ENCODE measurements at regions not wholly inside any gene's neighbourhood (a gene's known extent, or its start where the extent isn't known, plus 50 kb on each side); places are given as distances from the start of the nearest gene placed in this dataset.

DNA sequence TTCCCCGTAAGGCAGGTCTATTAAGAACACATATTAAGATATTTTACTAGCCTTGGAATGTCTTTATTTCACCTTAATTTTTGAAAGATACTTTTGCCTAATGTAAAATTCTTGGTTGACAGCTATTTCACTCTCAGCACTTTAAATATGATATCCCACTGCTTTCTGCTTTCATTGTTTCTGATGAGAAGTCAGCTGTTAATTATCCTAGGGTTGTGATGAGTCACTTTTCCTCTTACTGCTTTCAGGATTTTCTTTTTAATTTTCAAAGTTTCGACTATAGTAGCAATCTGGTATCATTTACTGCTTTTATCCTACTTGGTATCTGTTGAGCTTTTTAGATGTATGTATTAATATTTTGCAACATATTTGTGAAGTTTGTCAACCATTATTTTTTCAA is 578.9 kb upstream of the ATP2B1 start:
- Histone ChIP-seq H3K9me3 (peaks cover 9 to 15% of the 10 kb centered on the region in 2 donors), H3K27ac (no peak overlapping the region), H3K4me1 (no peaks in the 10 kb centered on the region), H3K27me3 (no peaks in the 10 kb centered on the region), H3K4me3 (no peak overlapping the region), H3K36me3 (no peaks in the 10 kb centered on the region)
- TF ChIP-seq POLR2A (IDR thresholded peaks at IDR 0.05) (no peak), POLR2AphosphoS5 (IDR thresholded peaks at IDR 0.05) (no peak), EP300 (IDR thresholded peaks at IDR 0.05; ENCODE audit: low read depth) (no peak)
- TF ChIP-seq, protein P1, sequence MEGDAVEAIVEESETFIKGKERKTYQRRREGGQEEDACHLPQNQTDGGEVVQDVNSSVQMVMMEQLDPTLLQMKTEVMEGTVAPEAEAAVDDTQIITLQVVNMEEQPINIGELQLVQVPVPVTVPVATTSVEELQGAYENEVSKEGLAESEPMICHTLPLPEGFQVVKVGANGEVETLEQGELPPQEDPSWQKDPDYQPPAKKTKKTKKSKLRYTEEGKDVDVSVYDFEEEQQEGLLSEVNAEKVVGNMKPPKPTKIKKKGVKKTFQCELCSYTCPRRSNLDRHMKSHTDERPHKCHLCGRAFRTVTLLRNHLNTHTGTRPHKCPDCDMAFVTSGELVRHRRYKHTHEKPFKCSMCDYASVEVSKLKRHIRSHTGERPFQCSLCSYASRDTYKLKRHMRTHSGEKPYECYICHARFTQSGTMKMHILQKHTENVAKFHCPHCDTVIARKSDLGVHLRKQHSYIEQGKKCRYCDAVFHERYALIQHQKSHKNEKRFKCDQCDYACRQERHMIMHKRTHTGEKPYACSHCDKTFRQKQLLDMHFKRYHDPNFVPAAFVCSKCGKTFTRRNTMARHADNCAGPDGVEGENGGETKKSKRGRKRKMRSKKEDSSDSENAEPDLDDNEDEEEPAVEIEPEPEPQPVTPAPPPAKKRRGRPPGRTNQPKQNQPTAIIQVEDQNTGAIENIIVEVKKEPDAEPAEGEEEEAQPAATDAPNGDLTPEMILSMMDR (IDR thresholded peaks at IDR 0.05) = no peak
- DNase-seq = no peak
- 89 to 96% methylated on average over 2 of the region's 2 CpGs for WGBS, 2 donors (ENCODE audit: low coverage in 1 of 2)
- intact Hi-C loops (cut with DNase I; ENCODE audit: low total_unique reads) = no loop called here
- in situ Hi-C loops (cut with MboI; ENCODE audit: low pct_ligation_motif_present in 1 of 4, low pct_unique_long_range_greater_than_20kb in 1 of 4, low sequenced_read_pairs in 3 of 4) = no loop called here

DNA sequence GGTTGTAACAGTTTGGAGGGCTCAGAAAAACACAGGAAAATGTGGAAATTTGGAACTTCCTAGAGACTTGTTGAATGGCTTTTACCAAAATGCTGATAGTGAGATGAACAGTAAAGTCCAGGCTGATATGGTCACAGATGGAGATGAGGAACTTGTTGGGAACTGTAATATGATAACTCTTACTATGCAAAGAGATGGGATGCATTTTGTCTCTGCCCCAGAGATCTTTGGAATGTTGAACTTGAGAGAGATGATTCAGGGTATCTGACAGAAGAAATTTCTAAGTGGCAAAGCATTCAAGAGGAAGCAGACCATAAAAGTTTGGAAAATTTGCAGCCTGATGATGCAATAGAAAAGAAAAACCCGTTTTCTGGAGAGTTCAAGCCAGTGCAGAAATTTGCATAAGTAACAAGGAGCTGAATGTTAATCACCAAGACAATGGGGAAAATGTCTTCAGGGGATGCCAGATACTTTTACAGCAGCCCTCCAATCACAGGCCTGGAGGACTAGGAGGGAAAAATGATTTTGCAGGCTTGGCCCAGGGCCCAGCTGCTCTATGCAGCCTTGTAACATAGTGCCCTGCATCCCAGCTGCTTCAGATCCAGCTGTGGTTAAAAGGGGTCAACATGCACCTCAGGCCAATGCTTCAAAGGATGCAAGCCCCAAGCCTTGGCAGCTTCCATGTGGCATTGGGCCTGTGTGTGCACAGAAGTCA is 572.7 kb upstream of the ATP2B1 start:
- Histone ChIP-seq H3K4me1 (no peaks in the 10 kb centered on the region), H3K36me3 (no peaks in the 10 kb centered on the region), H3K27ac (no peak overlapping the region), H3K27me3 (no peaks in the 10 kb centered on the region), H3K4me3 (no peak overlapping the region), H3K9me3 (peaks cover 0 to 8% of the 10 kb centered on the region in 2 donors)
- 56 to 70% methylated on average over 1 of the region's 1 CpG for WGBS, 2 donors (ENCODE audit: low coverage in 1 of 2)
- no peak for DNase-seq
- TF ChIP-seq EP300 (IDR thresholded peaks at IDR 0.05; ENCODE audit: low read depth) (no peak), POLR2AphosphoS5 (IDR thresholded peaks at IDR 0.05) (no peak), POLR2A (IDR thresholded peaks at IDR 0.05) (no peak)
- TF ChIP-seq, protein P1 (IDR thresholded peaks at IDR 0.05) = no peak
- intact Hi-C loops (cut with DNase I; ENCODE audit: low total_unique reads) = no loop called here
- in situ Hi-C loops (cut with MboI; ENCODE audit: low pct_ligation_motif_present in 1 of 4, low pct_unique_long_range_greater_than_20kb in 1 of 4, low sequenced_read_pairs in 3 of 4) = no loop called here

DNA sequence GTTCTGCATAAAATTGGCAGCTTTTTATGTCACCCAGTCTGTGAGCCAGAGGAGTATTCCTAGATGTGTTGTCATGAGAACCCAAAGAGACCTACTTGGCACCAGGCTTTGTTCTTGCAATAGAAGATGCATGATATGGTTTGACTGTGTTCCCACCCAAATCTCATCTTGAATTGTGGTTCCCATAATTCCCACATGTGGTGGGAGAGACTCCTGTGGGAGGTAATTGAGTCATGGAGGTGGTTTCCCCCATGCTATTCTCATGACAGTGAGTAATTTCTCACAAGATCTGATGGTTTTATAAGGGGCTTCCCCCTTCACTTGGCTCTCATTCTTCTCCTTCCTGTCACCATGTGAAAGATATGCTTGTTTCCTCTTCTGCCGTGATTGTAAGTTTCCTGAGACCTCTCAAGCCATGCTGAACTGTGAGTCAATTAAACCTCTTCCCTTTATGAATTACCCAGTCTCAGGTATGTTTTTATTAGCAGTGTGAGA is 572.0 kb upstream of the ATP2B1 start:
- 38 to 60% methylated on average over 1 of the region's 1 CpG for WGBS, 2 donors (ENCODE audit: low coverage in 1 of 2)
- Histone ChIP-seq H3K27ac (no peak overlapping the region), H3K9me3 (peaks cover 0 to 8% of the 10 kb centered on the region in 2 donors), H3K27me3 (no peaks in the 10 kb centered on the region), H3K36me3 (no peaks in the 10 kb centered on the region), H3K4me3 (no peak overlapping the region), H3K4me1 (no peaks in the 10 kb centered on the region)
- in situ Hi-C loops (cut with MboI; ENCODE audit: low pct_ligation_motif_present in 1 of 4, low pct_unique_long_range_greater_than_20kb in 1 of 4, low sequenced_read_pairs in 3 of 4) = no loop called here
- TF ChIP-seq POLR2A (IDR thresholded peaks at IDR 0.05) = no peak
- no peak for TF ChIP-seq EP300 (IDR thresholded peaks at IDR 0.05; ENCODE audit: low read depth)
- TF ChIP-seq, protein P1 (IDR thresholded peaks at IDR 0.05) = no peak
- no peak for TF ChIP-seq POLR2AphosphoS5 (IDR thresholded peaks at IDR 0.05)
- DNase-seq = no peak
- intact Hi-C loops (cut with DNase I; ENCODE audit: low total_unique reads) = no loop called here

DNA sequence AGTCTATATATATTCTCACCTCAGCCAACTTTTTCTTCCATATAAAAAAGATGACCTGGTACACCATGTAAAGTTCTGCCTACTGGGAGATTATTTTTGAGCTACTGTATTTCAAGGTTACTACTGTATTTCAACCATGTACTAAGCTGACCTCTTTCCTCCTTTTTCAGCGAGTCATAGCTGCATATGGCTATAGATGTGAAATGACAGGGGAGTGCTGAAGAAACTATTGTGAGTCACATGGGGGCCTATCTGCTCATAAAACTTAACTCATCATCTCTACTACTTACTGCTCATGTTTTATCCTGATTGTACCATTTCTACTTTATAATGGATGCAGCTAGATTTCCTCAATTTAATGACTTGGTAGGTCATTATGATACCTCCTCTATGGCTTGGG is 571.4 kb upstream of the ATP2B1 start:
- Histone ChIP-seq H3K4me1 (no peaks in the 10 kb centered on the region), H3K27ac (no peak overlapping the region), H3K9me3 (peaks cover 0 to 8% of the 10 kb centered on the region in 2 donors), H3K27me3 (no peaks in the 10 kb centered on the region), H3K4me3 (no peak overlapping the region), H3K36me3 (no peaks in the 10 kb centered on the region)
- TF ChIP-seq POLR2A (IDR thresholded peaks at IDR 0.05) (no peak), POLR2AphosphoS5 (IDR thresholded peaks at IDR 0.05) (no peak), EP300 (IDR thresholded peaks at IDR 0.05; ENCODE audit: low read depth) (no peak)
- TF ChIP-seq, protein P1 (IDR thresholded peaks at IDR 0.05) = no peak
- no peak for DNase-seq
- intact Hi-C loops (cut with DNase I; ENCODE audit: low total_unique reads) (no loop called here), in situ Hi-C loops (cut with MboI; ENCODE audit: low pct_ligation_motif_present in 1 of 4, low pct_unique_long_range_greater_than_20kb in 1 of 4, low sequenced_read_pairs in 3 of 4) (no loop called here)
- 70% methylated on average over 1 of the region's 1 CpG; no CpG with 5 or more reads in 1 of the 2 donors for WGBS, 2 donors (ENCODE audit: low coverage in 1 of 2)

Data from transverse colon (tissue), 4 donors.